GM23248 (cell line): ENCODE measurements at regions not wholly inside any gene's neighbourhood (a gene's known extent, or its start where the extent isn't known, plus 50 kb on each side); places are given as distances from the start of the nearest gene placed in this dataset.
A peak's percentile ranks its signal among the peaks of the same experiment; 100 is the strongest.

Experiments
- DNase-seq: peaks from one replicate; pipeline ENCODE4 v3.0.0-alpha.2; 2015
- H2AFZ ChIP-seq: fragments of 200-600 bp; sonication (generic); 2 replicates; pipeline ENCODE4 v1.6.1; 2016; ENCODE audit warnings: antibody characterized with exemption
- H3F3A ChIP-seq: fragments of 200-600 bp; sonication (generic); 2 replicates; pipeline ENCODE4 v1.6.1; 2016; ENCODE audit warnings: mild to moderate bottlenecking, antibody characterized with exemption, mixed run types; ENCODE audit not compliant: insufficient read depth
- H3K27ac ChIP-seq: fragments of 200-600 bp; sonication (generic); 2 replicates; pipeline ENCODE4 v1.5.1; 2016; ENCODE audit warnings: mild to moderate bottlenecking
- H3K27me3 ChIP-seq: fragments of 200-600 bp; sonication (generic); replicated peaks from 2 replicates; pipeline ENCODE4 v1.6.1; 2016; ENCODE audit warnings: mild to moderate bottlenecking; ENCODE audit not compliant: insufficient read depth
- H3K36me3 ChIP-seq: fragments of 200-600 bp; sonication (generic); 2 replicates; pipeline ENCODE4 v1.6.1; 2016; ENCODE audit warnings: low read depth, mild to moderate bottlenecking
- H3K4me1 ChIP-seq: fragments of 200-600 bp; sonication (generic); 2 replicates; pipeline ENCODE4 v1.6.1; 2016; ENCODE audit warnings: mild to moderate bottlenecking; ENCODE audit not compliant: insufficient read depth
- H3K4me2 ChIP-seq: fragments of 200-600 bp; sonication (generic); one replicate; pipeline ENCODE4 v1.6.1; 2016; ENCODE audit warnings: mild to moderate bottlenecking; ENCODE audit not compliant: unreplicated experiment
- H3K4me3 ChIP-seq: fragments of 200-600 bp; sonication (generic); 2 replicates; pipeline ENCODE4 v1.5.1; 2016; ENCODE audit warnings: mild to moderate bottlenecking
- H3K79me2 ChIP-seq: fragments of 200-600 bp; sonication (generic); 2 replicates; pipeline ENCODE4 v1.6.1; 2016; ENCODE audit warnings: mild to moderate bottlenecking; ENCODE audit not compliant: insufficient read depth
- H3K9ac ChIP-seq: fragments of 200-600 bp; sonication (generic); 2 replicates; pipeline ENCODE4 v1.6.1; 2016; ENCODE audit warnings: mild to moderate bottlenecking
- H3K9me2 ChIP-seq: fragments of 200-600 bp; sonication (generic); 2 replicates; pipeline ENCODE4 v1.6.1; 2016; ENCODE audit warnings: mixed run types, mild to moderate bottlenecking, moderate library complexity; ENCODE audit not compliant: insufficient read depth
- H3K9me3 ChIP-seq: fragments of 200-600 bp; sonication (generic); one replicate; pipeline ENCODE4 v1.6.1; 2017; ENCODE audit warnings: low read depth
- H4K20me1 ChIP-seq: fragments of 200-600 bp; sonication (generic); 2 replicates; pipeline ENCODE4 v1.6.0; 2016; ENCODE audit not compliant: insufficient read depth
- EZH2 ChIP-seq: fragments of 200-600 bp; sonication (generic); IDR thresholded peaks from 2 replicates; pipeline ENCODE4 v1.6.1; 2018; ENCODE audit warnings: antibody characterized with exemption, mild to moderate bottlenecking; ENCODE audit not compliant: insufficient read depth, poor library complexity, severe bottlenecking
- EZH2phosphoT487 ChIP-seq: fragments of 200-600 bp; sonication (generic); IDR thresholded peaks from 2 replicates; pipeline ENCODE4 v1.6.1; 2018; ENCODE audit warnings: antibody characterized with exemption, moderate library complexity, mild to moderate bottlenecking, low read depth; ENCODE audit not compliant: insufficient read depth
- WGBS, 2 experiments: methylation state at CpG; one replicate each; pipeline ENCODE4 v1.1.6; 2015 to 2017; ENCODE audit warnings: low lambda C conversion rate in 2 of 2, low coverage in 1 of 2; ENCODE audit errors: missing lambda C conversion rate in 2 of 2; 5-methylcytosine and 5-hydroxymethylcytosine counted together
- in situ Hi-C: fragments of 300-500 bp; cut with MboI; formaldehyde crosslinking; loops from 2 replicates; pipeline ENCODE4 v1.15.0; 2020

DNA sequence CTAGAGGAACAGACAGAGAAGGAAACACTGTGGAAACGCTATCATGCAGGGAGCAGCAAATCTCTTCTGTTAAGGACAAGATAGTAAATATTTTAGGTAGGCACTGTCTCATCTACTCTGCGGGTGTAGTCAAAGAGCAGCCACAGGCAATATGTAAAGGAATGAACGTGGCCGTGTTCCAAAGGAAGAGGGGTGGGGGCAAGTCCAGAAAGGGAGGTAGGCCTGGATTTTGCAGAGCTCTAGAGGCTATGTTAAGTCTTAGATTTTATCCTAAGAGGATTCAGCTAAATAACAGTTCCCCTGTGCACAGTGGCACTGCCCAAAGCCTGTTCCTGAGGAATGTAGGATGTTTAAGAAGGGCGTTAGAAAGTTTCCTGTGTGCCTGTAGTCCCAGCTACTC is 161.6 kb downstream of the ACTL7B start:
- no peaks in the 10 kb centered on the region for H4K20me1 ChIP-seq
- H3K9me2 ChIP-seq, result no peaks in the 10 kb centered on the region
- DNase-seq, result no peak
- H3K27ac ChIP-seq, result no peak overlapping the region
- H3K36me3 ChIP-seq, result no peaks in the 10 kb centered on the region
- no peaks in the 10 kb centered on the region for H3K4me1 ChIP-seq
- H3K4me3 ChIP-seq, result no peak overlapping the region
- H3K9me3 ChIP-seq, result no peaks in the 10 kb centered on the region
- H3K27me3 ChIP-seq, result no peaks in the 10 kb centered on the region; the same call in 1 of the 2 replicates
- H2AFZ ChIP-seq, result no peak overlapping the region
- H3K4me2 ChIP-seq, result no peak overlapping the region
- in situ Hi-C loops, result no loop called here
- H3F3A ChIP-seq, result no peaks in the 10 kb centered on the region
- no peaks in the 10 kb centered on the region for H3K79me2 ChIP-seq
- H3K9ac ChIP-seq, result no peak overlapping the region
- no peak for TF ChIP-seq EZH2phosphoT487
- no peak for TF ChIP-seq EZH2
- 57 to 62% methylated on average over 5 of the region's 5 CpGs for WGBS, 2 experiments

DNA sequence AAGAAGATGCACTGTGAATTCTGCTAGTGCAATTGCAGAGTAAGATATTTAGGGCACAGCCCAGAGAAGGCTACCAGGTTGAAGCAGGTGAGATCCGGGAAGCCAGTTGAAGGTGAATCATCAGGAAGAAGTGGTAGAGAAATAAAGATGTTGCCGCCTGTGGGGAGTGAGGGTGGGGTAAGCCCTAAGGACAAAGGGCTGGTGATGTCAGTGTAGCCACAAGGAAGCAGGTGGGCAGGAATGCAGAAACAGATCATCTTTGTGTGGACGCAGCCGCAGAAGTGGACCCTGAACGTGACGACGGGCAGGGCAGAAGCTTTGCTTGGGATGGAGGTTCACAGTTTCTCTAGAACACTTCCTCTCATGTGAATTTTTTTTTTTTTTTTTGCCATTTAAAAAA is 164.2 kb downstream of the ACTL7B start:
- in situ Hi-C loops, result no loop called here
- Histone ChIP-seq H3K27me3 (no peaks in the 10 kb centered on the region; the same call in 1 of the 2 replicates), H3K9ac (no peak overlapping the region), H3K4me1 (0 out of 2 replicates have a peak, but pooled peaks cover 3% of the 10 kb centered on the region), H3K9me2 (no peaks in the 10 kb centered on the region), H3K4me3 (no peak overlapping the region), H2AFZ (no peak overlapping the region), H3K27ac (no peak overlapping the region), H3K9me3 (no peaks in the 10 kb centered on the region), H3K79me2 (no peaks in the 10 kb centered on the region), H3K36me3 (no peaks in the 10 kb centered on the region), H3K4me2 (no peak overlapping the region), H3F3A (peaks cover 15% of the 10 kb centered on the region), H4K20me1 (no peaks in the 10 kb centered on the region)
- TF ChIP-seq EZH2phosphoT487, result no peak
- no peak for TF ChIP-seq EZH2
- no peak for DNase-seq
- WGBS, 2 experiments, result 86 to 88% methylated on average over 7 of the region's 7 CpGs

GRCh38 chr9:108688676-108689075 is 167.1 kb downstream of the ACTL7B start:
- Histone ChIP-seq H3K9me2 (no peaks in the 10 kb centered on the region), H3K4me3 (no peak overlapping the region), H3K79me2 (no peaks in the 10 kb centered on the region), H3K4me2 (no peak overlapping the region), H3K27me3 (no peaks in the 10 kb centered on the region), H3K36me3 (no peaks in the 10 kb centered on the region), H3K9me3 (no peaks in the 10 kb centered on the region), H4K20me1 (no peaks in the 10 kb centered on the region), H2AFZ (no peak overlapping the region), H3K4me1 (0 out of 2 replicates have a peak, but pooled peaks cover 3% of the 10 kb centered on the region), H3K27ac (no peak overlapping the region), H3K9ac (no peak overlapping the region), H3F3A (peaks cover 16% of the 10 kb centered on the region)
- in situ Hi-C loops, result no loop called here
- TF ChIP-seq EZH2 (no peak), EZH2phosphoT487 (no peak)
- DNase-seq, result no peak
- WGBS, 2 experiments, result 4 to 6% methylated on average over 2 of the region's 2 CpGs

DNA sequence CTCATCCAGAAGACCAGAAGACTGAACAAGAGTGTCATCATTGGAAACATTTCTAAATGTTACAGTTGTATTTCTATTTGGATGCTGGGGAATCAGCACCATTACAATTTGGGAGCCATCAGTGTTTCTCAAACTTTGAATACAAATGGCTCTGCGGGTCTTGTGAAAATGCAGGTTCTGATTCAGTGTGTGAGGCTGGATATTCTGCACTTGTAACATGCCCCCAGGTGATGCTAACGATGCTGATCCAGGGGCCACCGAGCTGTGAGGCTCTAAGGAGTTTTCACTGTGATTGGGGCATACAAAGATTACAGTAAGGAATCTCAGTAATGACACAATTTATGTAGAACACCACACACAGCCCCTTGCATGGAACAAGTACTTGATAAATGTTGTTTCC is 167.7 kb downstream of the ACTL7B start:
- Histone ChIP-seq H4K20me1 (no peaks in the 10 kb centered on the region), H3K27me3 (no peaks in the 10 kb centered on the region), H3K9me2 (no peaks in the 10 kb centered on the region), H3F3A (peaks cover 16% of the 10 kb centered on the region), H3K9ac (no peak overlapping the region), H3K9me3 (no peaks in the 10 kb centered on the region), H3K4me3 (no peak overlapping the region), H3K4me2 (no peak overlapping the region), H3K4me1 (0 out of 2 replicates have a peak, but pooled peaks cover 3% of the 10 kb centered on the region), H3K79me2 (no peaks in the 10 kb centered on the region), H3K27ac (peak overlapping the region; percentile 46), H3K36me3 (no peaks in the 10 kb centered on the region), H2AFZ (no peak overlapping the region)
- in situ Hi-C loops, result no loop called here
- WGBS, 2 experiments, result 50 to 56% methylated on average over 3 of the region's 3 CpGs
- DNase-seq, result no peak
- TF ChIP-seq EZH2, result no peak
